Amygdala (tissue), 56 donors: ENCODE measurements at regions not wholly inside any gene's neighbourhood (a gene's known extent, or its start where the extent isn't known, plus 50 kb on each side); places are given as distances from the start of the nearest gene placed in this dataset.
"Not testable (repeated sequence)": the region's sequence is repeated elsewhere in the genome, so short reads cannot be mapped to it uniquely, and the experiment has no call there.

Source experiments
- DNase-seq, 56 donors: peaks; one replicate each; lab custom pipeline; 2025; lab: John Stamatoyannopoulos, UW

GRCh38 chr17:72382971-72383722 lies 262.3 kb downstream of the SOX9 start:
- no peak for DNase-seq

DNA sequence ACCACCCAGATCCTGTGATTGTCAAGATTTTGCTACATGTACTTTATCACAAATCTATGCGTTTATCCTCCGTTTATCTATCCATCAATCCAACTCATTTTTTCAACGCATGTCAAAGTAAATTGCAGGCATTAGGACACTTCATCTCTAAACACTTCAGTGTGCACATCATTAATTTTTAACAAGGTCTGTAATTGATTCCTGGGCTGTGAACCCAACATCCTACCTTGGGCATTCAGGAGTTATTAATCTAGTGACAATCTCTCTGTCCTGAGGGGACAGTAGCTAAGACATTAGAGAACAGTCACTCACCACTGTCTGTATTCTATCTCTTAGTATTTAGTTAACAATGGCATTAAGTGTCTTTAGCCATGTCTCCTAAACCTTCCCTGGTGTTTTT lies 264.7 kb downstream of the SOX9 start:
- DNase-seq, result no peak

DNA sequence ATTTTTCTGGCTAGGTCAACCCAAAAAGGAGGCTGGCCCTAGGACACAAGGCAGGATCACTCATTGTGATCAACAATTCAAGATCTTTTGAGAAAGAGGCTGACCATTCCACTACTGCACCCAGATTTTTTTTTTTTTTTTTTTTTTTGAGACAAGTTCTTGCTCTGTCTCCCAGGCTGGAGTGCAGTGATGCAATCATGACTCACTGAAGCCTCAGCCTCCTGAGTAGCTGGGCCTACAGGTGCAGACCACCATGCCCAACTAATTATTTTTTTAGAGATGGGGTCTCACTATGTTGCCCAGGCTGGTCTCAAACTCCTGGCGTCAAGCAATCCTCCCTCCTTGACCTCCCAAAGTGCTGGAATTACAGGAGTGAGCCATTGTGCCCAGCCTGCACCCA lies 265.4 kb downstream of the SOX9 start:
- DNase-seq, result not testable (repeated sequence)

GRCh38 chr17:72386619-72387237 lies 265.9 kb downstream of the SOX9 start:
- no peak for DNase-seq

DNA sequence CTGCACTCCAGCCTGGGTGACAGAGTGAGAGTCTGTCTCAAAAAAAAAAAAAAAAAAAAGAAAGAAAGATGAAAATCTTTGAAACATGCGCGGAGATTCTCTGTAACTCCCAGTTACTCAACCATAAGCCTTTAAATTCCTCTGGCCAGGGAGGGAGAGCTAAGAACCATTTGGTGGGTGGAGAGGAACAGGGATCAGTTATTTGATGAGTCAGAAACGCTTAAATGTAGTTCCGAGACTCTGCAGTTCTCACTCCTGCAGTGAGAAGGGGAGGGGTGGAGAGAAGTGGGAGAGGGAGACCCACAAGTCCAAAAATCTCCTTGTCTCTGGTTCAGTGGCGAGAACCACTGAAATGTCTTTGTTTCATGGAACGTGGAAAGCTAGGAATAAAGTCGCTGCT lies 266.7 kb downstream of the SOX9 start:
- DNase-seq, result no peak

DNA sequence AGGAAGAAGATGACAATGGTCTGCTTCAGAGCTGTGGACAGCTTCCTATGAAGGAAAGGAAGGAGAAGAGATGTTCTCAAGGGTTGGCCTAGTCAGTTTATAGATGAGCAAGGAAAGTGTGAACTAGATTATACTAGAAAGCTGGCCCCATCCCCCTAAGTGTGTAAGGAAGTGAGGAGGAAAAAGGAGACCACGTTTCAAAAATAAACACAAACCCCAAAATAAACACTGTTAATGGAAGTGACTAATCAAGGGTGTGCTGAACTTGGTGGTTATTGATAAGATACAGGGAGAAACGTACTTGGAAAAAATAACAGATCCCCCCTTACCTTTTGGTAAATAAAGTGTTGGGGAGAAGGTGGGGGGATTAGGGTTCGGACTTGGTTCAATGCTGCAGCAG lies 267.1 kb downstream of the SOX9 start:
- no peak for DNase-seq

- no peak for DNase-seq
Measured at GRCh38 chr17:72388765-72389473, 268.1 kb downstream of the SOX9 start.

GRCh38 chr17:72390675-72391508 lies 270.1 kb downstream of the SOX9 start:
- no peak for DNase-seq

GRCh38 chr17:72392056-72393010 lies 271.5 kb downstream of the SOX9 start:
- no peak for DNase-seq

GRCh38 chr17:72393553-72393952 lies 272.7 kb downstream of the SOX9 start:
- no peak for DNase-seq

- no peak for DNase-seq
Measured at GRCh38 chr17:72394531-72394930, 273.7 kb downstream of the SOX9 start.

- DNase-seq, result no peak
Measured at GRCh38 chr17:72396121-72396520, 275.3 kb downstream of the SOX9 start.

GRCh38 chr17:72397223-72397667 lies 276.4 kb downstream of the SOX9 start:
- DNase-seq, result no peak

DNA sequence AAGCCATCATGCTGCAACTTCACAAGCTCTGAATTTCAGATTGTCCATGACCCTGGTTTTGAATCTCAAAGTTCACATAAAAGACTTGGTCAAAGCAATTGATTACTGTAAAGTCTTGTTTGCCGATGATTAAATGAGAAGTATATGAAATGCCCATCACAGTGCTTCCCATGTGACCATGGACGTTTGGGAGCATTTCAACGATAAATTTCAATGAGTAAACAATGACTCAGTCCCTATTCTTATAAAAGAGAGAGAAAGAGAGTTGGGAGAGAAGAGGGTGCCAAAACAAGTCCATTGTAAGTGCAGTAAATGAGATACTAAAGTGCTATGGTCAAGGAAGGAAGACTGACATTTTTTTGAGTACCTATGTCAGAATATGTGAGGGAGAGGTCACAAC lies 276.9 kb downstream of the SOX9 start:
- DNase-seq, result no peak

DNA sequence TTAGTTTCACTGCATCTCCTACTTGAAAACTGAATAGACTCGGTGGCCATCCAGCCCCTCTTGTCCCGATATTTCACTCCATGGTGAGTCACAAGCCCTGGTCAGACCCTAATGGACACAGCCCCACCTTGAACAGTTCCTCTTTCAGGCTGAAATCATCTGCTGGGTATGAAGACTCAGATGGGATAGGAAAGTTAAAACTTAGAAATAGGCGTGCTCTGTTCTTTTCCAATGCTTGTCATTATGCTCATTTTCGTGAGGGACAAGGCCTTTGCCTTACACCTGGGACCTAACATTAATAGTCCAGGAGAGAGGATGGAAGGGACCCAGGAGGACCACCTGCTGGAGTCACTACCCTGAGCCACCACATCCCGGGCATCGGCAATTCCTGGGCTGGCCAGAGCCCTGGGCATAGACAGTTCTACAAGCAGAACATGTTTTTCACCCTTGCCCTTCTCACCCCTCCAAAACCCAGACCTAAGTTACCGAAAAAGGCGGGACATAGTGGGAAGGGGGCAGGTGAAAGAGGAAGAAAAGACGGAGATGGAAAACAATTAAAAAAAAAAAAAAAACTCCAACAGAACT lies 278.3 kb downstream of the SOX9 start:
- DNase-seq, result no peak

GRCh38 chr17:72399608-72400487 lies 279.0 kb downstream of the SOX9 start:
- DNase-seq, result no peak

DNA sequence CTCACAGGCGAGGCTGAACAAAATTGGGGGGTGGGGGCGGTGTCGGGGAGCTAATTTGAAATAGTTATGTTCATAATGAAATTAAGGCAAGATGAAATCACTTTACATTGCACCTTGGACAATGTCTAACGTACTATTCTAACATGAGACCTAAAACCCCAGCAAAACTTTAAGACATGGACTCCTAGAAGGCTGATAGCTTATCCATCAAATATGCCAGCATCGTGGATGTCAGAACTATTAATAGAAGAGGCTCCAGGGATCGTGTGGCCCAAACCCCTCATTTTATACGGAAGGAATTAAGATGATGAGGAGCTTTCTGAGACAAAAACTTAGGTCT lies 279.6 kb downstream of the SOX9 start:
- DNase-seq, result no peak

GRCh38 chr17:72400863-72401262 lies 280.0 kb downstream of the SOX9 start:
- DNase-seq, result no peak
